GDM1 (cell line): ENCODE measurements at regions not wholly inside any gene's neighbourhood (a gene's known extent, or its start where the extent isn't known, plus 50 kb on each side); places are given as distances from the start of the nearest gene placed in this dataset.
"Not testable (repeated sequence)": the region's sequence is repeated elsewhere in the genome, so short reads cannot be mapped to it uniquely, and the experiment has no call there.

Experiments
- DNase-seq: peaks from one replicate; lab custom pipeline; 2025; lab: John Stamatoyannopoulos, UW

DNA sequence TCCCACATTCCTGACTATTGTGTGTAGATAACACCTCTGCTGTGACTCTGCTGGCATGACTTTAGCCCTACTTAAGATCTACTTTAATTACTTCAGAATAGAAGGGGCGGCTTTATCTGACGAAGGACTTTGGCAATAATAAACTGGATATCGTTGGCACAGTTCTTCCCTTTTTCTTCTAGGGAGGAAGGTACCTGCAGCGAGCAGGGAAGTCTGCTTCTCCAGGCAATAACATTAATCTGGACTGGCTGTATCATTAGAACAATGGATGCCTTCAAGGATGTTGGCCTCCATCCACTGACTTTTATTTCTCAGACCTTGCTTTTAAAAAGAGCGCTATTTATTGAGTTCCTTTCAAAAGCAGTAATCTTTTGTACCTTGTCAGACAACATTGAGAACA lies 172.6 kb upstream of the THSD7A start:
- DNase-seq = no peak

DNA sequence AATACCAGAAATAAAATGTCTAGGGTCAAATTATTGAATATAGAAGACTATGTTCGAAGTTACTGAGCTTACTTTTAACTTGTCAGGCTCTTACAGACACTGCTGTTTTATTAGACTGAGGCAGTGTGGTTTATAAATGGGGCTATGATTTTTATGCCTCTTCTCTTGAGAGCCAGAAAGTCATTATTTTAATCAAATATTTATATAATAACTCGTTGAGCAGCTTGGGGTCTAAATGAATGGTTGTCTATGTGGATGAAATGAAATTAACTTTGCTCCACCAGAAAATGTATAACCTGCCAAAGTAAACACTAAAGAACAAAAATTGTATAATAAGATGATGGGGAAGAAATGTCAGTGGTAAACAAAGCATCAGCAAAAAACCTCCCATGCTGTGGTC lies 175.6 kb upstream of the THSD7A start:
- DNase-seq = no peak

DNA sequence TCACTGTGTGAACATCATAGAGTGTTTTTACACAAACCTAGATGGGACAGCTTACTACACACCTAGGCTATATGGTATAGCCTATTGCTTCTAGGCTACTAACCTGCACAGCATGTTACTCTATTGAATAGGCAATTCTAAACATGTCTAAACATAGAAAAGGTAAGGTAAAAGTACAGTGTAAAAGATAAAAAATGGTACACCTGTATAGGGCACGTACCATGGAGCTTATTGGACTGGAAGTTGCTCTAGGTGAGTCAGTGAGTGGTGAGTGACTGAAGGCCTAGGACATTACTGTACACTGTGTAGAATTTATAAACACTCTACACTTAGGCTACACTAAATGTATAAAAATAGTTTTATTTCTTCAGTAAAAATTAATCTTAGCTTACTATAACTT lies 182.0 kb upstream of the THSD7A start:
- no peak for DNase-seq

- no peak for DNase-seq
These were observed 184.4 kb upstream of the THSD7A start for GRCh38 chr7:12016439-12016838.

DNA sequence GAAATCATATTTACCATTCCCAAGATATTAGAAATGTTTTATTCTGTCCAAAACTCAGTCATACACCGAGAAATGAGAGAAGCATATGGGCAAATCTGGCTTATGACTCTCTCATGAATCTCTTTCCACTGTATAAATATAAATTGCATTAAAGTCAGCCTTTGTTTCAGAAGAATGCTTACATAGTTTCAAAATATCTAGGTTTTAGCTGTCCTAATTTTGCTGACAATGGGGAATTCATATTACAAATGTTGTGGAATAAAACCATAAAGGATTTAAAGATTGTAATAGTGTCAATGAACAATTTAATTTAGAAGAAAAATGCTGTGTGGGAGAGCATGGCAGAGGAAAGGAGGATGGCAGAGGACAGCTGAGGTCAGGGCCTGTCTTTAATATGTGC lies 185.0 kb upstream of the THSD7A start:
- DNase-seq = no peak

DNA sequence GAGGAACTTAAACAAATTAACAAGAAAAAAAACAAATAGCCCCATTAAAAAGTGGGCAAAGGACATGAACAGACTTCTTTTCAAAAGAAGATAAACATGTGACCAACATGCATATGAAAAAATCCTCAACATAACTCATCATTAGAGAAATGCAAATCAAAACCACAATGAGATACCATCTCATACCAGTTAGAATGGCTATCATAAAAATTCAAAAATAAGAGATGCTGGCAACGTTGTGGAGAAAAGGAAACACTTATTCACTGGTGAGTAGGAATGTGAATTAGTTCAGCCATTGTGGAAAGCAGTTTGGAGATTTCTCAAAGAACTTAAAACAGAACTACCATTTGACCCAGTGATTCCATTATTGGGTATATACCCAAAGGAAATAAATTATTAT lies 189.1 kb upstream of the TMEM106B start:
- DNase-seq = not testable (repeated sequence)

DNA sequence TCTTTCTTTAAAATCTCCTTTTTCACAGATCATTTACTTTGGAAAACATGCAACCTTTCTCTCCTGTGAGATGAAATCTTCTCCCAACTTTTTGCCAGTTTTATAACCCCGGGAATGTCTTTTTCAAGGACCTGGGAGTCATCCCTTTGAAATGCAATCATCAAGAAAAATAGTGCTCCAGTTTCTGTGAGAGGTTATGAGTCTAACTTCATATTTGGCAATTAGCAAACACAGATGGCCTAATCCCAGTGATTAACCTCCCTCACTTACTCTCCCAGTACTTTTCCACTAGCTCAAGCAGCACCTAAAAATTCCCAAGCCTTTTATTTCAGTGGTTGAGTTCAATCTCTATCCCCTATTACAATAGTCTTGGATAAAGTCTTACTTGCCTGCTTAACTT lies 185.8 kb upstream of the TMEM106B start:
- no peak for DNase-seq

DNA sequence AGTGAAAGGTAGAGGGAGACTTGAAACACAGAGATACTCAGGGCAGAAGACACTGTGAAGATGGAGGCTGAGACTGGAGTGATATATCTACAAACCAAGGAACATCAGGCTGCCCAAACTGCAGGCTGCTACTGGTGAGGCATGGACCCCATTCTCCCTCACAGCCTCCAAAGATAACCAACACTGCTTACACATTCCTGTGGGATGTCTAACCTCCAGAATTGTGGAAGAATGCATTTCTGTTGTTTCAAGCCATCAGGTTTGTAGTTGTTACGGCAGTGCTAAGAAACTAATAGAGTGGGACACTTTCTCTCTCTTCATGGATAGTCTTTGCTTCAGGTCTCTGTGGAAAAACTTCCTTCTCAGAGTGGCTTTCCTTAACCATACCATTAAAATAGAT lies 182.6 kb upstream of the TMEM106B start:
- no peak for DNase-seq

DNA sequence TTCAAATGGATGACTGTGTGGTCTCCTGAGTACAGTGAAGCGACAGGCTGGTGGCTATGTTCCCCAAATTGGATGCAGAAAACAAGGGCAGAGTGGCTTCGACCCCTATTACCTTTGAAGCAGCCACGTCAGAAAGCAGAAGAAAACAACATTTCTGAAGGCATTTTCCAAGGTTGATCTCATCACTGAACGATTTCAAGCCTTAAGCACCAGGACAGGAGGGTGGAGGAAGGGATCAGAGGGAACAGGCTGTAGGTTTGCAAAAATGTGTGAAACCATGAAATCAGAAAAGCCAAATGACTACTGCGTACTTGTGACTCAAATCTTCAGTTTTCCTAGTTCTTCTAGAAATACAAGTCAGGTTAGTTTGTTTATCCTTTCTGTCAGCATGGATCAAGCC lies 181.0 kb upstream of the TMEM106B start:
- DNase-seq = no peak

GRCh38 chr7:12031186-12031585 lies 179.9 kb upstream of the TMEM106B start:
- DNase-seq = no peak

GRCh38 chr7:12031638-12032037 lies 179.5 kb upstream of the TMEM106B start:
- DNase-seq = no peak

- no peak for DNase-seq
These were observed 178.9 kb upstream of the TMEM106B start for GRCh38 chr7:12032146-12032545.

GRCh38 chr7:12043457-12043856 lies 167.6 kb upstream of the TMEM106B start:
- DNase-seq = not testable (repeated sequence)

DNA sequence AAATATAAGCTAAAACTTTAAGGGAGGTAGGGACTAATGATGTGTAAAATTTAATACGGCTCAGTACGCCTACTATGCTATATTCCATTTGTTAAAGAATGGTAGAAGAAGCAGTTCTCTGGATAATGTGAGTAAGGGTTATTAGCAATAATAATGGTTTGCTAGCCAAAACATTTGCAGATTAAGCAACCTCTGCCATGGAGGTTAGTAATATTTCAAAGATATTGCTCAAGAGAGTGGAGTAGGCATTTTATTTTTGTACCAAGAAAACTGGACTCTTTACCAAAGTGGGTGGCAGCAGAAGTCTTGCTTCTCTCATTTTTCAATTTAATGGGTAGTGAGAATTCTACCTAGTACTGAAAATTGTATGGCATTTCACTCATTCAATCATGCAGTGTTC lies 158.9 kb upstream of the TMEM106B start:
- no peak for DNase-seq

DNA sequence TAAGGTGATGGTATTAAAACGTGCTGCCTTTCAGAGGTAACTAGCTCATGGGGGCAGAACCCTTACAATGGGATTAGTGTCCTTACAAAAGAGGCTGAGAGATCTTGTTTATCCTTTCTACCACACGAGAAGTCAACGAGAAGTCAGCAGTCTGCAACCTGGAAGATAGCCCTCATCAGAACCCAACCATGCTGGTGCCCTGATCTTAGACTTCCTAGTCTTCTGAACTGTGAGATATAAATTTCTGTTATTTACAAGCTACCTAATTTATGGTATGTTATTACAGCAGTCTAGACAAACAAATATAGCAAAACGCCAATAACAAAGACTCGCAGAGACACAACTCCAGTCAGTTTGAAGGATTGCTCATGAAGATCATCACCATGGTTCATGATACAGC lies 157.5 kb upstream of the TMEM106B start:
- no peak for DNase-seq

DNA sequence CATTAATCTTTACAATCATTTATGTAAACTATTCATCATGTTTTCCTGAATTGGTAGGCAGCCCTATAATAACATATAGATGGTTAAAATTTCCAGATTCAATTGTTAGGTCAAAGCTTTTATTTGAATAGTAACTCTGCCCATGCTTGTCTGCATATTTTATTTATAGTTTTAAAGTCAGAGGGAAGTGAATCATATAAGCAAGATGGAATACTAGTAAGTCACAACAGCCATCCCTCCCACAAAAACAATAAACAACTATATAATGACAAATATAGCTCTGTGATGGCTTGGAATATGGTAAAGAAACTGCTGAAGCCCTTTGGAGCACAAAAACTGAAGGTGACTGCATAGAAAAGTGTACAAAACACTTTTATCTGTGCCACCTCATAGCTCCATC lies 156.3 kb upstream of the TMEM106B start:
- DNase-seq = no peak

DNA sequence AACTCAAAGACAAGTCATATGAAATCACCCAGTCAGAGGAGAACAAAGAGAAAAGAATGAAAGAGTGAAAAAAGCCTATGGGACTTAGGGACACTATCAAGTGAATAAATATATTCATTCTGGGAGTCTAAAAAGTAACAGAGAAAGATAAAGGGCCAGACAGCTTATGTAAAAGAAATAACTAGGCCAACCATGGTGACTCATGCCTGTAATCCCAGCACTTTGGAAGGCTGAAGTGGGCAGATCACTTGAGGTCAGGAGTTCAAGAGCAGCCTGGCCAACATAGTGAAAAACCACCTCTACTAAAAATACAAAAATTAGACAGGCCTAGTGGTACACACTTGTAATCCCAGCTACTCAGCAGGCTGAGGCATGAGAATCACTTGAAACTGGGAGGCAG lies 154.7 kb upstream of the TMEM106B start:
- DNase-seq = no peak

GRCh38 chr7:12056977-12057376 lies 154.1 kb upstream of the TMEM106B start:
- DNase-seq = no peak

DNA sequence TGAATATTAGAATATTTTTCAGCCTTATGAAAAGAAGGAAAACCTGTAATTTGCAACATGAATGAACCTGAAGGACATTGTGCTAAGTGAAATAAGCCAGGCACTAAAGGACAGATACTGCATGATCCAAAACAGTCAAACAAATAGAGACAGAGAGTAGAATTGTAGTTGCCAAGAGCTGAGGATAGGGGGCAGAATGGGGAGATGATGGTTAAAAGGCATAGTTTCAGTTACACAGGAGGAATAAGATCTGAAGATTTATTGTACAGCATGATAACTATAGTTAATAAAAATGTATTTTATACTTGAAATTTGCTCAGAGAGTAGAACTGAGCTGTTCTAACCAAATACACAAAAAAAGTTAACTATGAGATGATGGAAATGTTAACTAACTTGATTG lies 149.0 kb upstream of the TMEM106B start:
- DNase-seq = no peak

DNA sequence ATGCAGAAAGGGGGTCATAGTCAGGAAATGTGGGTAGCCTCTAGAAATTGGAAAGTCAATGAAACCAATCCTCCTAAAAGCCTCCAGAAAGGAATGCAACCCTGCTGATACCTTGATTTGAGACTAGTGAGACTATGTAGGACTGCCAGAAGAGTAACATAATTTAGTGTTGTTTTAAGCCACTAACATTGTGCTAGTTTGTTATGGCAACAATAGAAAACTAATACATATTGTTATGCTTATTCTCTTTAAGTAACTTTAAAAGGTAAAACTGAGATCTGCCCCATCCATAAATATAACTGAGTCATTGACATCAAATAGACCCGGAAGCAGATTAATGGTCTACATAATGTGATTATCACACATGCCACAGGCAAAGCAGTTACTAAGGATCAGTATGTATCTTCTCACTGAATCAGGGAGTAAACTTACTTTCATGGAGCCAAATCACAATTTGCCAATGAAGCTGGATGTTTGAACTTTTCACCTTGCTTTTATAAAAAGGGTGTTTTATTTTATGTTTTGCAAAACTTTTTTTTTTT lies 146.4 kb upstream of the TMEM106B start:
- no peak for DNase-seq

GRCh38 chr7:12066004-12066403 lies 145.1 kb upstream of the TMEM106B start:
- no peak for DNase-seq

- no peak for DNase-seq
These were observed 144.6 kb upstream of the TMEM106B start for GRCh38 chr7:12066521-12066920.

GRCh38 chr7:12067156-12067831 lies 143.8 kb upstream of the TMEM106B start:
- peak; percentile 14 for DNase-seq

DNA sequence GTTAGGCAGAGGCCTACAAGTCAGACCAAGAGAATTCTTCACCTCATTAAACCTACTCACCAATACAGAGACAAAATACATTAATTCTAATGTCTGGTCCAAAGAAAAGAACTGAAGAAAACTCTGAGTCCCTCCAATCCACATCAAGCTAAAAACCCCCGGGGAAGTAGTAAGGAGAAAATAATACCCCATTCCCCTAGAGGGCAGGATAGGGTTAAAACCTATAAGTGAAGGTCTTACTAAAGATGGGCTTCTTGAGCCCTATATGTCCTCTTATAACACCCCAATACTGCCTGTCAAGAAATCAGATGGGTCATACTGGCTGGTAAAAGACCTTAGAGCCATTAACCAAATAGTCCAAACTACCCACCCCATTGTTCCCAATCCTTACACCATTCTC lies 141.3 kb upstream of the TMEM106B start:
- DNase-seq = no peak
